Heart left ventricle (tissue), 16 donors: ENCODE measurements at regions not wholly inside any gene's neighbourhood (a gene's known extent, or its start where the extent isn't known, plus 50 kb on each side); places are given as distances from the start of the nearest gene placed in this dataset.

Experiments
- ATAC-seq, 4 donors: fragments of 200-7000 bp; cut with Tn5 transposase; one replicate each; pipeline ENCODE4 v1.9.1; 2020 to 2022; ENCODE audit warnings: moderate library complexity in 4 of 4, mild to moderate bottlenecking in 3 of 4, moderate number of reproducible peaks in 1 of 4
- DNase-seq, 5 donors: peaks; one replicate each; pipeline ENCODE4 v3.0.0-alpha.2; 2020
- H3K27ac ChIP-seq, 12 donors: fragments of 200-600 bp; sonication (generic) in 4 of 12; one replicate each; pipeline versions ENCODE4 v1.5.0 to v1.8.0; 2016 to 2022; ENCODE audit warnings: mild to moderate bottlenecking in 2 of 12
- H3K27me3 ChIP-seq, 9 donors: fragments of 200-600 bp; sonication (generic) in 2 of 9; one replicate each; pipeline versions ENCODE4 v1.5.1 to v1.8.0; 2016 to 2022; ENCODE audit warnings: mild to moderate bottlenecking in 3 of 9
- H3K36me3 ChIP-seq, 9 donors: fragments of 200-600 bp; sonication (generic) in 2 of 9; one replicate each; pipeline versions ENCODE4 v1.5.0 to v1.8.0; 2018 to 2022; ENCODE audit warnings: mild to moderate bottlenecking in 2 of 9
- H3K4me1 ChIP-seq, 12 donors: fragments of 200-600 bp; sonication (generic) in 4 of 12; one replicate each; pipeline versions ENCODE4 v1.5.0 to v1.8.0; 2016 to 2022; ENCODE audit warnings: mild to moderate bottlenecking in 3 of 12
- H3K4me3 ChIP-seq, 12 donors: fragments of 200-600 bp; sonication (generic) in 4 of 12; one replicate each; pipeline versions ENCODE4 v1.5.0 to v1.8.0; 2017 to 2022; ENCODE audit warnings: mild to moderate bottlenecking in 9 of 12, moderate library complexity in 4 of 12
- H3K9me3 ChIP-seq, 12 donors: fragments of 200-600 bp; sonication (generic) in 4 of 12; one replicate each; pipeline versions ENCODE4 v1.5.0 to v1.8.0; 2016 to 2022; ENCODE audit warnings: mild to moderate bottlenecking in 1 of 12
- POLR2A ChIP-seq, 2 donors: fragments of 450-650 bp; IDR thresholded peaks; one replicate each; pipeline ENCODE4 v1.6.1; 2017; ENCODE audit warnings: antibody characterized with exemption in 2 of 2, mild to moderate bottlenecking in 2 of 2, moderate library complexity in 2 of 2
- WGBS, 4 donors: extraction: QIAGEN DNeasy Blood & Tissue Kit in 2 of 4; methylation state at CpG; one replicate each; pipeline versions ENCODE4 v1.1.5 to v1.1.7; 2013 to 2018; 5-methylcytosine and 5-hydroxymethylcytosine counted together
- intact Hi-C, 10 donors: fragments of 100-400 bp; cut with DNase I; formaldehyde crosslinking; loops; one replicate each; pipeline versions ENCODE4 v1.11.1 to v1.14.2; 2022
- TF ChIP-seq, protein P1 (sequence below), 12 donors: fragments of 200-600 bp; sonication (generic) in 4 of 12; IDR thresholded peaks; one replicate each; pipeline versions ENCODE4 v1.5.0 to v1.8.0; 2018 to 2022; ENCODE audit warnings: antibody characterized with exemption in 12 of 12, mild to moderate bottlenecking in 5 of 12
- donor health status: ischemic (EF 13 %, LVEDD 7.1; RV severe dilation, severe dysfunction).
- donor health status: healthy with polysubstance abuse.
- donor health status: DM: no; HTN: yes; CAD: no.
- donor health status: DM: no; HTN: no; CAD: no.
- donor health status: ischemic (EF 25% LVEDD 6.9; RV normal size, moderate dysfunction).
- donor health status: ischemic (EF 25% LVEDD 5.7; RV mildly dilated, moderate dysfunction).
- donor health status: healthy.
- donor health status: DM: yes; HTN: yes; CAD: no.
- donor health status: ischemic (EF 35%, LVEDD 5.7; RV mildly dilated, moderate dysfunction).
- donor health status: nonischemic (EF 11% LVEDD 7.7; RV severe dilation, severe dysfunction).
- donor health status: DM: yes; HTN: yes; CAD: no.
- donor health status: PGD.
- donor health status: ischemic (EF 29% LVEDD 5.4; RV normal size, mild dysfunction).
- donor health status: nonischemic (EF 23%, LVEDD 6.1; RV moderate dilation, normal function).

DNA sequence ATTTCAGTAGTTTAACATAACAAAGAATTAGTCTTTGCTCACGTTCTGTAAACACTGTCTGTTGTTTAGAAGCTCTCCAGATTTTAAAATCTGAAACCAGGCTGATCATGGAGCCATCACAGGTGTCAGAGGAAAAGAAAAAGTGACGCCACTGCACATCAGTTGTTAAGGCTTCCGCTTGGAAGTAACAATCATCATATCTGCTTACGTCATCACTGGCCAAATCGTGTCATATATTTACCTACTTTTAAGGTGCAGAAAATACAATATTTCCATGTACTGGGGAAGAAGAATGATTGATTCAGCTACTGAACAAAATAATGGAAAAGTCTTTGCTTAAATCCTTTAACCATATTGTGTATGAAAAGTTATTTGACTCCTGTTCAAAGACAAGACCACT is 382.6 kb upstream of the MC4R start:
- Histone ChIP-seq H3K27ac (peak overlapping the region in 6 of 12 donors; percentile 5 to 49 (median 23)), H3K9me3 (no peaks in the 10 kb centered on the region), H3K4me1 (peaks cover 0 to 7% (median 0%) of the 10 kb centered on the region in 12 donors), H3K4me3 (no peak overlapping the region), H3K36me3 (no peaks in the 10 kb centered on the region), H3K27me3 (no peaks in the 10 kb centered on the region)
- ATAC-seq (no peak), DNase-seq (no peak)
- 47 to 57% (median 55%) methylated on average over 5 of the region's 5 CpGs for WGBS, 4 donors
- intact Hi-C loops, result no loop called here
- no peak for TF ChIP-seq POLR2A (IDR thresholded peaks at IDR 0.05)
- TF ChIP-seq, protein P1, sequence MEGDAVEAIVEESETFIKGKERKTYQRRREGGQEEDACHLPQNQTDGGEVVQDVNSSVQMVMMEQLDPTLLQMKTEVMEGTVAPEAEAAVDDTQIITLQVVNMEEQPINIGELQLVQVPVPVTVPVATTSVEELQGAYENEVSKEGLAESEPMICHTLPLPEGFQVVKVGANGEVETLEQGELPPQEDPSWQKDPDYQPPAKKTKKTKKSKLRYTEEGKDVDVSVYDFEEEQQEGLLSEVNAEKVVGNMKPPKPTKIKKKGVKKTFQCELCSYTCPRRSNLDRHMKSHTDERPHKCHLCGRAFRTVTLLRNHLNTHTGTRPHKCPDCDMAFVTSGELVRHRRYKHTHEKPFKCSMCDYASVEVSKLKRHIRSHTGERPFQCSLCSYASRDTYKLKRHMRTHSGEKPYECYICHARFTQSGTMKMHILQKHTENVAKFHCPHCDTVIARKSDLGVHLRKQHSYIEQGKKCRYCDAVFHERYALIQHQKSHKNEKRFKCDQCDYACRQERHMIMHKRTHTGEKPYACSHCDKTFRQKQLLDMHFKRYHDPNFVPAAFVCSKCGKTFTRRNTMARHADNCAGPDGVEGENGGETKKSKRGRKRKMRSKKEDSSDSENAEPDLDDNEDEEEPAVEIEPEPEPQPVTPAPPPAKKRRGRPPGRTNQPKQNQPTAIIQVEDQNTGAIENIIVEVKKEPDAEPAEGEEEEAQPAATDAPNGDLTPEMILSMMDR (IDR thresholded peaks at IDR 0.05), result no peak

DNA sequence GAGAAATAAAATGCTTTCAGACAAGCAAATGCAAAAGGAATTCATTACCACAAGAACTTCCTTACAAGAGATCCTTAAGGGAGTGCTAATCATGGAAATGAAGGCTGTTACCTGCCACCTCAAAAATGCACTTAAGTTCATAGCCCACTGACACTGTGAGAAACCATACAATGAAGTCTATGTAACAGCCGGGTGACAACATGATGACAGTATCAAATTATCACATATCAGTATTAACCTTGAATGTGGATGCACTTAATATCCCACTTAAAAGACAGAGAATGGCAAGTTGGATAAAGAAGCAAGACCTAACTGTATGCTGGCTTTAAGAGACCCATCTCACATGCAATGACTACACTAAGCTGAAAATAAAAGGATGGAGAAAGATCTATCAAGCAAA is 403.4 kb upstream of the MC4R start:
- WGBS, 4 donors, result 56 to 96% (median 93%) methylated on average over 1 of the region's 1 CpG
- DNase-seq, result no peak
- TF ChIP-seq POLR2A (IDR thresholded peaks at IDR 0.05), result no peak
- TF ChIP-seq, protein P1 (IDR thresholded peaks at IDR 0.05), result no peak

DNA sequence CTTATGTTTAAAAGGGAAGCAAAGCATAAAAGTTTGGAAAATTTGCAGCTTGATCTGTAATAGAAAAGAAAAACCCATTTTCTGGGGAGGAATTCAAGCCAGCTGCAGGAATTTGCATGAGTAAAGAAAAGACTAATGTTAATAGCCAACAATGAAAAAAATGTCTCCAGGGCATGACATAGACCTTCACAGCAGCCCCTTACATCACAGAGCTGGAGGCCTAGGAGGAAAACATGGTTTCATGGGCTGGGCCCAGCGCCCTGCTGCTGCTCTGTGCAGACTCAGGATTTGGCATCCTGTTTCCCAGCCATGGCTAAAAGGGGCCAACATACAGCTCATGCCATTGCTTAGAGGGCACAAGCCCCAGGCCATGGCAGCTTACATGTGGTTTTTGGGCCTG is 411.6 kb upstream of the MC4R start:
- no peaks in the 10 kb centered on the region for H3K4me1 ChIP-seq
- no peaks in the 10 kb centered on the region for H3K9me3 ChIP-seq
- TF ChIP-seq, protein P1 (IDR thresholded peaks at IDR 0.05), result no peak
- no peak for TF ChIP-seq POLR2A (IDR thresholded peaks at IDR 0.05)
- no peaks in the 10 kb centered on the region for H3K36me3 ChIP-seq
- WGBS, 4 donors, result 50 to 72% (median 60%) methylated on average over 1 of the region's 1 CpG
- DNase-seq (no peak), ATAC-seq (no peak)
- H3K27me3 ChIP-seq, result no peaks in the 10 kb centered on the region
- no peak overlapping the region for H3K4me3 ChIP-seq
- intact Hi-C loops, result no loop called here
- H3K27ac ChIP-seq, result no peak overlapping the region

More for the DNA sequence above, 403.4 kb upstream of the MC4R start:
- H3K9me3 ChIP-seq, result peaks cover 0 to 20% (median 6%) of the 10 kb centered on the region in 12 donors
- H3K27me3 ChIP-seq, result no peaks in the 10 kb centered on the region
- H3K4me3 ChIP-seq, result no peak overlapping the region
- no peaks in the 10 kb centered on the region for H3K4me1 ChIP-seq
- no peak for ATAC-seq
- intact Hi-C loops, result no loop called here
- no peak overlapping the region for H3K27ac ChIP-seq
- no peaks in the 10 kb centered on the region for H3K36me3 ChIP-seq

DNA sequence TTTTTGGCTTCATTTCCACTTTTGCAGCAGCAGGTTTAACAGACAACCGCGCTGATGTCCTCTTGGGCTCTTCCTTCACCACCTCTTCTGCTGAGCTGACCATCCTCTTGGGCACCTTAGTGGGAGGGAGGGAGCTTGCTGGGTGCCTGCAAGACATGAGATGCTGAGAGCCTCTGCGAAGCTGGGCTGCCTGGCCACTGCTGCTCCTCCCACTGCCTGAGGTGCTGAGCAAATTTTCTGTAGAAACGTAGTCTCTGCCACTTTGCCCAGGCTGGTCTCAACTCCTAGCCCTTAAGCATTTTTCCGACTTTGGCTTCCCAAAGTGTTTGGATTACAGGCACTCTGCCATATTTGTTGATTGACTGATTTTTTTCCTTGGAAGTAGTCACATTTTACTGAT is 422.2 kb upstream of the MC4R start:
- Histone ChIP-seq H3K4me1 (no peaks in the 10 kb centered on the region), H3K27me3 (no peaks in the 10 kb centered on the region), H3K27ac (no peak overlapping the region), H3K4me3 (no peak overlapping the region), H3K9me3 (peaks cover 0 to 12% (median 0%) of the 10 kb centered on the region in 12 donors), H3K36me3 (no peaks in the 10 kb centered on the region)
- DNase-seq (no peak), ATAC-seq (no peak)
- TF ChIP-seq, protein P1 (IDR thresholded peaks at IDR 0.05), result no peak
- no peak for TF ChIP-seq POLR2A (IDR thresholded peaks at IDR 0.05)
- intact Hi-C loops, result no loop called here
- 76 to 82% (median 79%) methylated on average over 5 of the region's 5 CpGs for WGBS, 4 donors
